Fibroblast of skin of left quadriceps (primary cell): ENCODE measurements at regions not wholly inside any gene's neighbourhood (a gene's known extent, or its start where the extent isn't known, plus 50 kb on each side); places are given as distances from the start of the nearest gene placed in this dataset.

Source experiments
- DNase-seq, 2 experiments: peaks; one replicate each; pipeline ENCODE4 v3.0.0-alpha.2; 2013; ENCODE audit warnings: low read depth in 2 of 2

GRCh38 chr4:127140306-127140705 is 492.5 kb upstream of the INTU start:
- DNase-seq, result no peak

- peak; percentile 83 to 84 for DNase-seq
Observed at GRCh38 chr4:127141856-127142255, 490.9 kb upstream of the INTU start.

GRCh38 chr4:127143460-127144195 is 489.1 kb upstream of the INTU start:
- peak; percentile 73 to 82 for DNase-seq

GRCh38 chr4:127145006-127145540 is 487.7 kb upstream of the INTU start:
- DNase-seq, result no peak

GRCh38 chr4:127148165-127148564 is 484.6 kb upstream of the INTU start:
- no peak for DNase-seq

GRCh38 chr4:127149086-127149485 is 483.7 kb upstream of the INTU start:
- DNase-seq, result no peak

GRCh38 chr4:127151941-127152340 is 480.8 kb upstream of the INTU start:
- DNase-seq, result no peak

GRCh38 chr4:127155116-127155515 is 477.6 kb upstream of the INTU start:
- no peak for DNase-seq

GRCh38 chr4:127155555-127155954 is 477.2 kb upstream of the INTU start:
- no peak for DNase-seq

GRCh38 chr4:127162741-127163140 is 470.0 kb upstream of the INTU start:
- DNase-seq, result peak; percentile 73 to 75

GRCh38 chr4:127165971-127166370 is 466.8 kb upstream of the INTU start:
- DNase-seq, result no peak

GRCh38 chr4:127174201-127174600 is 458.6 kb upstream of the INTU start:
- DNase-seq, result no peak

GRCh38 chr4:127174616-127175015 is 458.1 kb upstream of the INTU start:
- DNase-seq, result no peak

GRCh38 chr4:127179256-127180087 is 453.3 kb upstream of the INTU start:
- DNase-seq, result no peak

- no peak for DNase-seq
Observed at GRCh38 chr4:127181001-127181400, 451.8 kb upstream of the INTU start.

- no peak for DNase-seq
Observed at GRCh38 chr4:127182687-127183086, 450.1 kb upstream of the INTU start.

- no peak for DNase-seq
Observed at GRCh38 chr4:127188847-127189246, 443.9 kb upstream of the INTU start.

- DNase-seq, result no peak
Observed at GRCh38 chr4:127194281-127194680, 438.5 kb upstream of the INTU start.

- no peak for DNase-seq
Observed at GRCh38 chr4:127196655-127197352, 436.0 kb upstream of the INTU start.

GRCh38 chr4:127203562-127204200 is 429.1 kb upstream of the INTU start:
- peak; percentile 67 to 68 for DNase-seq

- no peak for DNase-seq
Observed at GRCh38 chr4:127204322-127204721, 428.4 kb upstream of the INTU start.
